CD8-positive, alpha-beta memory T cell (primary cell): ENCODE measurements at regions not wholly inside any gene's neighbourhood (a gene's known extent, or its start where the extent isn't known, plus 50 kb on each side); places are given as distances from the start of the nearest gene placed in this dataset.
A peak's percentile ranks its signal among the peaks of the same experiment; 100 is the strongest.

Experiments
- CTCF ChIA-PET: fragments of 350-600 bp; sonication (Branson Sonifier 250); formaldehyde crosslinking; loops from one replicate; lab custom pipeline; 2021; ENCODE audit warnings: antibody characterized with exemption; lab: Charles Lee
- POLR2A ChIA-PET: fragments of 350-600 bp; sonication (Branson Sonifier 250); formaldehyde crosslinking; loops from one replicate; lab custom pipeline; 2021; ENCODE audit warnings: antibody characterized with exemption; lab: Charles Lee
- DNase-seq, 5 donors: peaks; one replicate each; pipeline versions ENCODE4 v3.0.0 to v3.0.0-alpha.2; 2020 to 2022; ENCODE audit warnings: mixed read lengths in 1 of 5
- H3K27ac ChIP-seq: one replicate; pipeline ENCODE4 v1.7.0; 2013; ENCODE audit warnings: low read depth, mild to moderate bottlenecking, low read length, moderate library complexity
- H3K27me3 ChIP-seq: 2 replicates; pipeline ENCODE4 v1.7.0; 2013; ENCODE audit warnings: low read length, mild to moderate bottlenecking; ENCODE audit not compliant: insufficient read depth, poor library complexity, severe bottlenecking
- H3K36me3 ChIP-seq: 2 replicates; pipeline ENCODE4 v1.7.0; 2013; ENCODE audit warnings: mild to moderate bottlenecking, low read length, moderate library complexity; ENCODE audit not compliant: insufficient read depth
- H3K4me1 ChIP-seq: 2 replicates; pipeline ENCODE4 v1.7.0; 2013; ENCODE audit warnings: mild to moderate bottlenecking, low read length, moderate library complexity; ENCODE audit not compliant: insufficient read depth
- H3K4me3 ChIP-seq: 2 replicates; pipeline ENCODE4 v1.7.0; 2013; ENCODE audit warnings: mild to moderate bottlenecking, low read length
- H3K9me3 ChIP-seq: 2 replicates; pipeline ENCODE4 v1.7.0; 2013; ENCODE audit warnings: mild to moderate bottlenecking, low read length
- H3K27ac Mint-ChIP-seq, 8 donors: one replicate each; pipeline ENCODE4 v1.8.0; 2020 to 2021; ENCODE audit warnings: mixed read lengths in 8 of 8, mild to moderate bottlenecking in 6 of 8, inconsistent platforms in 3 of 8, moderate library complexity in 3 of 8
- H3K27me3 Mint-ChIP-seq, 2 donors: one replicate each; pipeline ENCODE4 v1.8.0; 2020 to 2021; ENCODE audit warnings: mixed read lengths in 2 of 2, mild to moderate bottlenecking in 1 of 2, moderate library complexity in 1 of 2
- H3K36me3 Mint-ChIP-seq, 3 donors: one replicate each; pipeline ENCODE4 v1.8.0; 2020 to 2021; ENCODE audit warnings: mixed read lengths in 3 of 3, inconsistent platforms in 1 of 3, mild to moderate bottlenecking in 1 of 3
- H3K4me1 Mint-ChIP-seq, 3 donors: one replicate each; pipeline ENCODE4 v1.8.0; 2020 to 2021; ENCODE audit warnings: mixed read lengths in 3 of 3, inconsistent platforms in 1 of 3, mild to moderate bottlenecking in 1 of 3
- H3K4me3 Mint-ChIP-seq, 7 donors: one replicate each; pipeline ENCODE4 v1.8.0; 2020 to 2021; ENCODE audit warnings: mixed read lengths in 7 of 7, mild to moderate bottlenecking in 6 of 7, moderate library complexity in 4 of 7, inconsistent platforms in 2 of 7
- H3K9me3 Mint-ChIP-seq, 5 donors: one replicate each; pipeline ENCODE4 v1.8.0; 2020 to 2022; ENCODE audit warnings: mixed read lengths in 5 of 5, mild to moderate bottlenecking in 3 of 5, moderate library complexity in 2 of 5, inconsistent platforms in 1 of 5

GRCh38 chr18:77666613-77667012 is 417.0 kb downstream of the GALR1 start:
- Histone ChIP-seq H3K4me3 (no peak overlapping the region), H3K36me3 (no peaks in the 10 kb centered on the region), H3K4me1 (no peaks in the 10 kb centered on the region), H3K9me3 (no peaks in the 10 kb centered on the region), H3K27ac (no peak overlapping the region), H3K27me3 (no peaks in the 10 kb centered on the region)
- Mint-ChIP-seq H3K4me1 (no peaks in the 10 kb centered on the region), H3K27me3 (peaks cover 4 to 19% of the 10 kb centered on the region in 2 donors), H3K9me3 (no peaks in the 10 kb centered on the region), H3K4me3 (no peak overlapping the region), H3K27ac (no peak overlapping the region), H3K36me3 (no peaks in the 10 kb centered on the region)
- no peak for DNase-seq
- CTCF ChIA-PET: no interaction called here
- POLR2A ChIA-PET: no interaction called here

- Histone ChIP-seq H3K27me3 (no peaks in the 10 kb centered on the region), H3K9me3 (no peaks in the 10 kb centered on the region), H3K27ac (no peak overlapping the region), H3K4me1 (no peaks in the 10 kb centered on the region), H3K36me3 (no peaks in the 10 kb centered on the region), H3K4me3 (no peak overlapping the region)
- CTCF ChIA-PET: no interaction called here
- no peaks in the 10 kb centered on the region for H3K4me1 Mint-ChIP-seq
- H3K9me3 Mint-ChIP-seq: no peaks in the 10 kb centered on the region
- POLR2A ChIA-PET: no interaction called here
- no peak for DNase-seq
- H3K4me3 Mint-ChIP-seq: no peak overlapping the region
- no peak overlapping the region for H3K27ac Mint-ChIP-seq
- H3K36me3 Mint-ChIP-seq: no peaks in the 10 kb centered on the region
- H3K27me3 Mint-ChIP-seq: peaks cover 6 to 22% of the 10 kb centered on the region in 2 donors
These were observed 418.6 kb downstream of the GALR1 start for GRCh38 chr18:77668219-77668618.

- Mint-ChIP-seq H3K27me3 (peaks cover 6 to 26% of the 10 kb centered on the region in 2 donors), H3K27ac (no peak overlapping the region), H3K36me3 (no peaks in the 10 kb centered on the region), H3K4me3 (no peak overlapping the region), H3K4me1 (no peaks in the 10 kb centered on the region), H3K9me3 (no peaks in the 10 kb centered on the region)
- no peaks in the 10 kb centered on the region for H3K9me3 ChIP-seq
- no peak for DNase-seq
- ChIA-PET CTCF (no interaction called here), POLR2A (no interaction called here)
- H3K4me3 ChIP-seq: no peak overlapping the region
- no peak overlapping the region for H3K27ac ChIP-seq
- no peaks in the 10 kb centered on the region for H3K27me3 ChIP-seq
- H3K4me1 ChIP-seq: no peaks in the 10 kb centered on the region
- no peaks in the 10 kb centered on the region for H3K36me3 ChIP-seq
These were observed 419.7 kb downstream of the GALR1 start for GRCh38 chr18:77669331-77669730.

- Mint-ChIP-seq H3K4me1 (peaks cover 0 to 2% (median 0%) of the 10 kb centered on the region in 3 donors), H3K27ac (no peak overlapping the region), H3K4me3 (peak overlapping the region in 2 of 7 donors; percentile 0 to 24), H3K27me3 (peaks cover 5 to 23% of the 10 kb centered on the region in 2 donors), H3K9me3 (no peaks in the 10 kb centered on the region), H3K36me3 (no peaks in the 10 kb centered on the region)
- CTCF ChIA-PET: no interaction called here
- H3K4me3 ChIP-seq: no peak overlapping the region
- no peaks in the 10 kb centered on the region for H3K36me3 ChIP-seq
- H3K27ac ChIP-seq: no peak overlapping the region
- H3K9me3 ChIP-seq: no peaks in the 10 kb centered on the region
- POLR2A ChIA-PET: no interaction called here
- H3K27me3 ChIP-seq: no peaks in the 10 kb centered on the region
- DNase-seq: peak in 1 of 5 donors; percentile 3
- H3K4me1 ChIP-seq: no peaks in the 10 kb centered on the region
These were observed 422.0 kb downstream of the GALR1 start for GRCh38 chr18:77671456-77672167.

- ChIA-PET CTCF (no interaction called here), POLR2A (no interaction called here)
- Mint-ChIP-seq H3K4me1 (peaks cover 0 to 5% (median 0%) of the 10 kb centered on the region in 3 donors), H3K4me3 (peak overlapping the region in 1 of 7 donors; percentile 10), H3K27ac (no peak overlapping the region), H3K9me3 (no peaks in the 10 kb centered on the region), H3K36me3 (no peaks in the 10 kb centered on the region), H3K27me3 (peaks cover under 1 to 16% of the 10 kb centered on the region in 2 donors)
- no peaks in the 10 kb centered on the region for H3K9me3 ChIP-seq
- DNase-seq: no peak
- no peaks in the 10 kb centered on the region for H3K27me3 ChIP-seq
- H3K36me3 ChIP-seq: no peaks in the 10 kb centered on the region
- no peaks in the 10 kb centered on the region for H3K4me1 ChIP-seq
- H3K4me3 ChIP-seq: no peak overlapping the region
- H3K27ac ChIP-seq: no peak overlapping the region
These were observed 427.3 kb downstream of the GALR1 start for GRCh38 chr18:77676910-77677309.

- Histone ChIP-seq H3K36me3 (no peaks in the 10 kb centered on the region), H3K9me3 (no peaks in the 10 kb centered on the region), H3K27me3 (no peaks in the 10 kb centered on the region), H3K4me1 (no peaks in the 10 kb centered on the region), H3K27ac (no peak overlapping the region), H3K4me3 (no peak overlapping the region)
- POLR2A ChIA-PET: no interaction called here
- CTCF ChIA-PET: no interaction called here
- peaks cover 0 to 5% (median 0%) of the 10 kb centered on the region in 3 donors for H3K4me1 Mint-ChIP-seq
- H3K9me3 Mint-ChIP-seq: no peaks in the 10 kb centered on the region
- H3K27me3 Mint-ChIP-seq: peaks cover 0 to 15% of the 10 kb centered on the region in 2 donors
- H3K27ac Mint-ChIP-seq: no peak overlapping the region
- DNase-seq: no peak
- H3K36me3 Mint-ChIP-seq: no peaks in the 10 kb centered on the region
- H3K4me3 Mint-ChIP-seq: no peak overlapping the region
These were observed 427.9 kb downstream of the GALR1 start for GRCh38 chr18:77677536-77677935.

- Mint-ChIP-seq H3K27ac (no peak overlapping the region), H3K9me3 (no peaks in the 10 kb centered on the region), H3K4me3 (no peak overlapping the region), H3K36me3 (no peaks in the 10 kb centered on the region), H3K4me1 (peaks cover 0 to 5% (median 0%) of the 10 kb centered on the region in 3 donors), H3K27me3 (peaks cover 0 to 7% of the 10 kb centered on the region in 2 donors)
- no peaks in the 10 kb centered on the region for H3K27me3 ChIP-seq
- no peak overlapping the region for H3K27ac ChIP-seq
- POLR2A ChIA-PET: no interaction called here
- H3K4me1 ChIP-seq: no peaks in the 10 kb centered on the region
- DNase-seq: no peak
- H3K4me3 ChIP-seq: no peak overlapping the region
- CTCF ChIA-PET: no interaction called here
- no peaks in the 10 kb centered on the region for H3K9me3 ChIP-seq
- H3K36me3 ChIP-seq: no peaks in the 10 kb centered on the region
These were observed 430.2 kb downstream of the GALR1 start for GRCh38 chr18:77679869-77680268.

- Mint-ChIP-seq H3K36me3 (no peaks in the 10 kb centered on the region), H3K27ac (peak overlapping the region in 1 of 8 donors; percentile 12), H3K4me1 (no peaks in the 10 kb centered on the region), H3K27me3 (peaks cover 0 to 38% of the 10 kb centered on the region in 2 donors), H3K4me3 (no peak overlapping the region), H3K9me3 (no peaks in the 10 kb centered on the region)
- Histone ChIP-seq H3K27me3 (no peaks in the 10 kb centered on the region), H3K36me3 (no peaks in the 10 kb centered on the region), H3K4me3 (no peak overlapping the region), H3K27ac (no peak overlapping the region), H3K9me3 (no peaks in the 10 kb centered on the region), H3K4me1 (no peaks in the 10 kb centered on the region)
- no peak for DNase-seq
- POLR2A ChIA-PET: no interaction called here
- CTCF ChIA-PET: no interaction called here
These were observed 450.4 kb downstream of the GALR1 start for GRCh38 chr18:77700051-77700450.
